HG02759 (cell line): ENCODE measurements at regions not wholly inside any gene's neighbourhood (a gene's known extent, or its start where the extent isn't known, plus 50 kb on each side); places are given as distances from the start of the nearest gene placed in this dataset.
"Not testable (repeated sequence)": the region's sequence is repeated elsewhere in the genome, so short reads cannot be mapped to it uniquely, and the experiment has no call there.

Source experiments
- ATAC-seq: cut with Tn5 transposase; IDR thresholded peaks from one replicate; pipeline ENCODE4 v1.9.1; 2021; ENCODE audit warnings: mild to moderate bottlenecking, moderate library complexity; ENCODE audit not compliant: unreplicated experiment

DNA sequence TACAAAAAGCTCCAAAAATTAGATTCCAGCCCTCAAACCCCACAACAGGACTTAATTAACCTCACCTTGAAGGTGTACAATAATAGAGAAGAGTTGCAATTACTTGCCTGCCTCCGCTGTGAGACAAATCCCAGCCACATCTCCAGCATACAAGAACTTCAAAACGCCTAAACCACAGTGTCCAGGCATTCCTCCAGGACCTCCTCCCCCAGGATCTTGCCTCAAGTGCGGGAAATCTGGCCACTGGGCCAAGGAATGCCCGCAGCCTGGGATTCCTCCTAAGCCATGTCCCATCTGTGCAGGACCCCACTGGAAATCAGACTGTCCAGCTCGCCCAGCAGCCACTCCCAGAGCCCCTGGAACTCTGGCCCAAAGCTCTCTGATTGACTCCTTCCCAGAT lies 101.3 kb upstream of the CCNG1 start:
- ATAC-seq = not testable (repeated sequence)

DNA sequence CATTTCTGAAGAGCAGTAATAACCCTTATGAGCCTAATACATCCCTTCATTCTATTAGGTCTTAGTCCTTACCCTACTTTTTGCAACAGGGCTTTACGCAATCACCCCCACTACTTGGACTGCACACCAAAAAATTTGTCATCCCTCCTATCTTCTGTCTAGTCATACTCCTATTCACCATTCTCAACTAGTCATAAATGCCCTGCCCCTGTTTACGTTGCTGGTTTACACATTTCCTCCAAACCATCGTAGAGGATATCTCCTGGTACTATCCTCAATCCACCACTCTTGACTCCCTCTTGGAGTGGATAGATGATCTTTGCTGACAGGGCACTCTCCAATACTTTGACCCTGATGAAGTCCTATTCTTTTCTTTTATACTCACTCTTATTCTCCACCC lies 98.2 kb upstream of the CCNG1 start:
- ATAC-seq = no peak

DNA sequence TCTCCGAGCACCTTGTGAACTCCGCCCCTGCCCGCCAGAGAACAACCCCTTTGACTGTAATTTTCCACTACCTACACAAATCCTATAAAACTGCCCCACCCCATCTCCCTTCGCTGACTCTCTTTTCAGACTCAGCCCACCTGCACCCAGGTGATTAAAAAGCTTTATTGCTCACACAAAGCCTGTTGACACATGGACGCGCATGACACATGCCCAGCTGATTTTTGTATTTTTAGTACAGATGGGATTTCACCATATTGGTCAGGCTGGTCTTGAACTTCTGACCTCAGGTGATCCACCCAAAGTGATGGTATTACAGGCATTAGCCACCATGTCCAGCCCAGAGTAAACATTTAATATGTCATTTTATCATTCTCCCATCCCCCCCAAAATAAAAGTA lies 97.0 kb upstream of the CCNG1 start:
- not testable (repeated sequence) for ATAC-seq

DNA sequence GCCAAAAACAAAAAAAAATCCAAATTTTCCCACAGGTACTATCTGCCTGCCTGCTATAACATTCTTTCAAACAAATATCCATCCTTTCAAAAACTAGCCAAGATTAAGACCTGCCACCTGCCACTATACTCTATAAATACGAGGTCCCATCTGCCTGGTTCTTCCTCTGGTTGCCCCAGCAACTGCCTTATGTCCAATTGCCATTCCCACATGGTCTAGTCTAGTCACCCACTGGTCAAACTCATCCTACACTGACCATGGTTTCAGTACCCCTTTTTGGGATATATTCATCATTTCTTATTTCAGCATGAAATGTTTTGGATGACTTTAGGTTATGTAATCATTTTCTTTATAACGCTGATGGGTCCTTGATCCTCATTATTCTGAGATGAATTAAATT lies 95.1 kb upstream of the CCNG1 start:
- no peak for ATAC-seq

DNA sequence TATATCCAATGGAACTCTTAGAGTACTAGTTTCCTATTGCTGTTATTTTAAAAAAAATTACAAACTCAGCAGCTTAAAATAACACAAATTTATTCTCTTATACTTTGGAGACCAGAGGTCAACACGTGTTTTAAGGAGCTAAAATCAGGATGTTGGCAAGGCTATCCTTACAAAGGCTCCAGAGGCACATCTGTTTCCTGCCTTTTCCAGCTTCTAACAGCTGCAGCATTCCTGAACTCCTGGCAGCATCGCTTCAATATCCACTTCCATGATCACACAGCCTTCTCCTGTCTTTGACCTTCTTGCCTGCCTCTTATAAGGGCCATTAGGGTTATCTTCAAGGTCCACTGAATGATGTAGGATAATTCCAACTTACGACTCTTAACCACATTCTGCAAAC lies 92.2 kb upstream of the CCNG1 start:
- no peak for ATAC-seq

DNA sequence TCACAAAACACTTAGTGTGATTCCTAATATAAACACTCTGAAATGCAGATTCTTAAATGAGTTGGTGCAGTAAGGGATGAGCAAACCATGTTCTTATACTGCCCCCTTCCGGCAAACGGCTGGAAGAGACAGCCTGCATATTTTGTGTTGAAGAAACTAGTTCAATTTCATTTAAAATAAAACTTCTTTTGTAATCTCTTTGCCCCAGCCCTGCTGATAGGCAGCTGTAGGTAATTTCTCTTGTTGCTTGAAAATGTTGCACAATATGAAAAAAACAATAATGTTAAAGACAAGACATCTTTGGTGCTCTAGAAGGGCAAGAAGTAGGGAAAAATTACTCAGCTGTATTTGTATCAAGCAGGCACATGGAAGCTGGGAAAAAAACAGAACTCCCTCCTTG lies 89.7 kb upstream of the CCNG1 start:
- ATAC-seq = peak; percentile 69

DNA sequence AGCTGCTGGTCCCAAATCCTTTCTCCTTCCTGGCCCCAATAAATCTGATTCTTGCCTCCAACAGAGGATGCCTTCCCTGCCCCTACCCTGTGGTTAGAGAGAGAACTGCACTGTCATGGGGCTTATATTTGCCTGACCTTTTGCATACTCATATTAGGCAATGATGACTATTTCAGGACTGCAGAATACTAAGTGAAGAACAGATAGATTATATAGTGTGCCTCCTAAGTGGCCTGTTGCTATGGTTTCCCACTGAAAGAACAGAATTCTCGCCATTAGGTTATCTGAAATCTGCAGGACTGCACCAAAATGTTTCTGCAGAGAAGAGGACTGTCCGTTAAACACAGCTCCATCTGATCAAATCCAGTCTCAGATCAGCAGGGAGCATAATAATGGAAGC lies 87.3 kb upstream of the CCNG1 start:
- ATAC-seq = no peak

DNA sequence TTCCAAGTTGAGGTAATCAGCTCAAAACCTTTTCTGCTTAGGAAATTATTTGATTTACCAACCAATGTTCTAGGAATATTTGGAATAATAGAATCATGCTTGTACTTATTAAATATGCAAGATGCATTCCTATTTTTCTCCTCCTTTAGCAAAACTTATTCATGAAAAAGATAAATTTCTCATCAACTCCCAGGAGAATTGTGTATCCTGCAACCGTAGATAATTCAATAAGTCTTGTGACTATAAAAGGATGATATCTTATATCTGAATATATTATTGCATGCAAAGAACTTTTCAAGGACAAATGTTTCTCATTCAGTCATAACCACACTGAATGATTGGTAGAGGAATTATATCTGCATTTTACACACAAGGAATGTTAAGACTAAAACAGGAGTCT lies 84.9 kb upstream of the CCNG1 start:
- ATAC-seq = no peak

DNA sequence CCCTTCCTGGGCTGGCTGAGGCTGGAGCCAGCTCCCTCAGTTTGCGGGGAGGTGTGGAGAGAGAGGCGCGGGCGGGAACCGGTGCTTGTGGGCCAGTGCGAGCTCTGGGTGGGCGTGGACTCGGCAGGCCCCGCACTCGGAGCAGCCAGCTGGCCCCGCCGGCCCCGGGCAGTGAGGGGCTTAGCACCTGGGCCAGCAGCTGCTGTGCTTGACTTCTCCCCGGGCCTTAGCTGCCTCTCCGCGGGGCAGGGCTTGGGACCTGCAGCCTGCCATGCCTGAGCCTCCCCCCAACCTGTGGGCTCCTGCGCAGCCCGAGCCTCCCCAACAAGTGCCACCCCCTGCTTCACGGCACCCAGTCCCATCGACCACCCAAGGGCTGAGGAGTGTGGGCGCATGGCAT lies 81.6 kb upstream of the CCNG1 start:
- not testable (repeated sequence) for ATAC-seq

DNA sequence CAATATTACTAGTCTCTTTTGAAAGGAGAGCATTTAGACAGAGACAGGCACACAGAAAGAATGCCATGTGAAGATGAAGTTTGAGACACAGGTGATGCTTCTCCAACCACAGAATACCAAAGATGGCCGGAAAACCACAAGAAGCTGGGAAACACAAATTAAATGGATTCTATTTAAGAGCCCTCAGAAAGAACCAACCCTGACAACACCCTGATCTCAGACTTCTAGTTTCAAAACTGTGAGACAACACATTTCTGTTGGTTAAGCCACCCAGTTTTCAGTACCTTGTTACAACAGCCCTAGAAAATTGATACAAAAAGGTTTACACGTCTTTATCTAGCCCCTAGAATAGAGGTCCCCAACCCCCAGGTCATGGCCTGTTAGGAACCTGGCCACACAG lies 79.8 kb upstream of the CCNG1 start:
- ATAC-seq = no peak

DNA sequence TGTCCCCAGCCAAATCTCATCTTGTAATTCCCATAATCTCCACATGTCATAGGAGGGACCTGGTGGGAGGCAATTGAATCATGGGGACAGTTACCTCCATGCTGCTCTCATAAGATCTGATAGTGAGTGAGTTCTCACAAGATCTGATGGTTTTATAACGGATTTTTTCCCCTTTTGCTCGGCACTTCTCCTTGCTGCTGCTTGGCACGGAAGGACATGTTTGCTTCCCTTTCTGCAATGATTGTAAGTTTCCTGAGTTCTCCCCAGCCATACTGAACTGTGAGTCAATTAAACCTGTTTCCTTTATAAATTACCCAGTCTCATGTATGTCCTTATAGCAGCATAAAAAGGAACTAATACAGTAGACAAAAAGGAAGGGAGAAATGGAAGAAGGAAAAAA lies 76.7 kb upstream of the CCNG1 start:
- no peak for ATAC-seq

DNA sequence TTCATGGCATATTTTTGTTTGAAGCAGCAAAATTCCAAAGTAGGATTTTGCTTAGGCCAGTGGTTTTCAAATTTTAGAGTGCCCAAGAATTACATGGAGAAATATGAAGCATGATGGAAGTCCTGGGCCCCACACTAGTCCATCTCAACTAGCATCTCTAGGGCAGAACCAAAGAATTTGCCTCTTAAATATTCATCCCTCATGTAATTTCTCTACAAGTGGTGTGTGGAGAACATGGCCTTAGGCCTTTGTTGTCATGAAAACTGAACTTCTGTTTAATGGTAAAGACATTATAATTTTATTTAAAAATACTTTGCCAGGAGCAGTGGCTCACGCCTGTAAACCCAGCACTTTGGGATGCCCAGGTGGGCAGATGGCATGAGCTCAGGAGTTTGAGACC lies 75.9 kb upstream of the CCNG1 start:
- ATAC-seq = no peak

DNA sequence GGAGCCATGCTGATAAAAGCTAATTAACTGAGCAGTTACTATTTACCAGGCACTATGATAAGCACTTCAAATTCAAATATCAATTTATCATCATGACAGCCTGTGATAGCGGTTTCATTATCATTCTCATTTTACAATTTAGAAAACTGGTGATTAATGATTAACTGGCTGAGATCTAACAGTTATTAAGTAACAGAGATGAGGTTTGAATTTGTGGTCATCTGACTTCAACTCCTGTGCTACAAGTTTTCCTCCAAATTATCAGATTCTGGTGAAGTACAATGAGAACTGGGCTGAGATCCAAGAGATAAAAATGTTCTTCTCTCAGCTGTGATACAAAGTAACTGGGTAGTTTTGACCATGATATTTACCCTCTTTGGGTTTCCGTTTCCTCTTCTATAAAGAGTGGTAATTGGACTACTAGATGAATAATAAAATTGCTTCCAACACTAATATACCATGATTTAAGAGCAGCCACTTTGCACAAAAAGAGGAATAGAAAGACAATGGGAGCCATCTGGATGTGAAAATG lies 74.5 kb upstream of the CCNG1 start:
- no peak for ATAC-seq

DNA sequence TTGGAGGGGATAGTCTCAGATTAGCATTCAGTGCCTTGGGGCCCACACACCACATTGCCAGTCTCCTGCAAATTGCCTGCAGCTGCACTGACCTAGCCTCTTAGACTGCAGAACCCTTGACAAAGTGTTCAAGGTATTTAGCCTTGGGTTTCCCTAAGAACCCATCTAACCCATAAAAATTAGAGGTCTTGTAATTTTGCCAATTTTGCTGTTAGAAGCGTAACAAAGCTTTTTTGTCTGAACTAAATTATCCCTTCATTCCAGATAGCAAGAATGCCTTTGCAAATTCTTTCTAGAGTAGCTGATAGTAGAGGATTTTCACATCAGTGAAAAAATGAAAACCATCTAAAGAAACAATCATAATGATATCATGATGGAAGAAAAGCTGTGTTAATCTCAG lies 74.0 kb upstream of the CCNG1 start:
- no peak for ATAC-seq

DNA sequence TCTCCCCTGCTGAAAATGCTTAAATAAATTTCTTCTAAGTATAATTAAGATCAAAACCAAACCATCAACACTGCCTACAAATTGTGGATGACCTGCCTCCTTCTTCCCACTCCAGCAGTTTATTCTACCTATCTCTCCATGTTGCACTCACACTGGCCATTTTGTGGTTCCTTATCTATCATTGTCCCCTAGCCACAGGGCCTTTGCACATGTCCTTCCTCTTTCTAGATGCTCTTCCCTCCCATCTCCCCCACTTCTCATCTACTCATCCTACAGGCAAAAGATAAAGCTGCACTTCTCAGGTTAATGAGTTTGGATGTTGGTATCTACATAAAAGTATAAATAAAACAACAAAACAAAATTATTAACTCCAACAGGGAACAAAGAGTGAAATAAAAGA lies 70.6 kb upstream of the CCNG1 start:
- ATAC-seq = no peak

DNA sequence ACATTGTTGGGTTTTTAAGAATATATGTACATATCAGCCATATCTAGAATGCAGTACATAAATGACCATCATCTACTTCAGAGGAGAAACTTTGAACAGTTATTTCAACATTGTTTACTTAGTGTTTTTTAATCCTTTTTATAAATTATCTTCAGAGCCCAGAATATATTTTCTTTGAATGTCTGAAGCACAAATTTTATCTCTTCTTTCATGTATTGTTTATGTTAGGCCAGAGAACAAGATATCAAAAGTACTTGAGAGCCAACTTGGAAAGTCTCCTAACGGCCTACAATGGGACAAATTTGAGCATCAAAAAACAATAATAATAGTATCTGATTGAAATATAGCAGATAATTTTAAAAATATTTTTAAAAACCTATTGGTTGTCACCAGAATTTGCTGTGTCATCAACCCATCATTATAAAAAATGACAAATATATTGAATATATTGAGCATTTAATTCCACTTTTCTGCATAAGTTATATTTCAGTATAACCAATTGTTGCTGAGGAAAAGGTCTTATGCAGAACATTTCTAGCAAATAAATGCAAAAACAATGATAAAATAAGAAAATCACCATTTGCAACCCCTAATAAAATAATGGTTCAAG lies 67.5 kb upstream of the CCNG1 start:
- no peak for ATAC-seq

DNA sequence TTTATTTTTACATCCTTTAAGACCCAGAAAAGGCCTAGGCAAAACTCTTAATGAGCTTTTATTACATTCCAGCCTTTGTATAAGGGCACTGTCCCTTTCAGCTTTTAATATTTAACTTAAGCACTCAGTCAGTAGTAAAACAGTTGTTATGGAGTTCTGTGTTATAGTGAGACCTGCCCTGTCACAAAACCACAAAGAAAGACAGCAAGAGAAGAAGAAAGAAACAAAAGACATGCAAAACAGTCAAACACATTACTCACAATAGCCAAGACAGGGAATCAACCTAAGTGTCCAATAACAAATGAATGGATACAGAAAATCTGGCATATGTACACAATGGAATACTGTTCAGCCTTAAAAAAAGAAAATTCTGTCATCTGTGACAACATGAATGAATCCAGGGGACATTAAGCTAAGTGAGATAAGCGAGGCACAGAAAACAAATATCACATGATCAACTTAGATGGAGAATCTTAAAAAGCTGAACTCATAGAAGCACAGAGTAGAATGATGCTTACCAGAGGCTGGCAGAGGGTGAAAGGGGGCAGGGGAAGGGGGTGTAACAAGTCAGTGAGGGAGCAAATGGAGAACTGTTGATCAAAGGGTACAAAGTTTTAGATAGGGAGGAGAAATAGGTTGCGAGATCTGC lies 63.8 kb upstream of the CCNG1 start:
- no peak for ATAC-seq

DNA sequence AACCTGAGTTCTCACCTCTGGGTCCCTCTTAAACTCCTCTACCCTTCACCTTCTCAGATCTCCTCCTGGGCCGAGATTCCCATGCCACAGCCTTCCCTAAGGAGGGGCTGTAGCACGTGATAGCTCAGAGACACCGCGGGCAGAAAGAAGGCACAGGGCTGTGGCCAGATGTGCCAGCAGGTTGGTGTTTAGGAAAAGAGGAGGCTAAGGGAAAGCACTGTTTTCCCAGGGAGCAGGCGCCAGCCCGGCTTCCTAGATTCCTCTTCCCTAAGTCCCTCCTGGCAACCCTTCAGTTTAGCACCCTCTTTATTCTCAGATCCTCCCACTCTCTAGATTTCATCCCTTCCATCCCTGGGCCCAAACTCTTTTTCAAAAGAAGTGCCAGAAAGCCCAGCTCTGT lies 59.4 kb upstream of the CCNG1 start:
- ATAC-seq = no peak

DNA sequence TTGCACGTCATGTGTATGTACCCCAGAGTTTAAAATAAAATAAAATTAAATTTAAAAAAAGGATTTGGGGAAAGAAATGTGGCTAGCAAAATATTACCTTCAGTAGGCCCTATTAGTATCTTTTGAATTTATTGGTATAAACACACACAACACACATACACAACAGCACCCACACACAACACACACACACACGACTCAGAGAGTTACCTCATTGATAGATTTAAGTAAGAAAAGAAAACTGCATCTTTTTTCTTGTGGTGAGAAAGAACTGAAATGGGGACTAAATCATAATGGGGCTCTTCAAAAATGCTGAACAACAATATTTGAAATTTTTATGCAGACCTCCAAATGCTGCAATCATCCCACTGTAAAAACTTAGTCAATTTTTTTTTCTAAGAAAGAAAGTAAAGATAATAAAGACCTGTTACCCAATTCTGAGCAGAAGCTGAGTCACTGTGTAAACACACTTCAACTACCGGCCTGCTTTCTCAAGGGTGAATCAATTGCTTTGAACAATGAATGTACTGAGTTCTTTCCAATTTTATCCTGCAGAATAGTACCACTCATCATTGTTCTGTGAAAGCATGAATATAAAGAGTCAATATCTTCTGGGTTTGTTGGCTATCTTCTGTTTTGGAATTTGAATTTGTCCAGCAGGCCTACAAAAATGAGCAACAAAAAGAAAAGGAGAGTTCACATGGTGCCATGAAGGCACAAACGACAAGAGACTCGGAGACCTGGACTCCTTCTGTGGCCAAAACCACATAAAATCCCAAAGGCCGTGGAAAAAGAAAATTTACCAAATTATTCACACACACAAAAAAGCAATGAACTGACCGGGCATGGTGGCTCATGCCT lies 57.9 kb upstream of the CCNG1 start:
- no peak for ATAC-seq

DNA sequence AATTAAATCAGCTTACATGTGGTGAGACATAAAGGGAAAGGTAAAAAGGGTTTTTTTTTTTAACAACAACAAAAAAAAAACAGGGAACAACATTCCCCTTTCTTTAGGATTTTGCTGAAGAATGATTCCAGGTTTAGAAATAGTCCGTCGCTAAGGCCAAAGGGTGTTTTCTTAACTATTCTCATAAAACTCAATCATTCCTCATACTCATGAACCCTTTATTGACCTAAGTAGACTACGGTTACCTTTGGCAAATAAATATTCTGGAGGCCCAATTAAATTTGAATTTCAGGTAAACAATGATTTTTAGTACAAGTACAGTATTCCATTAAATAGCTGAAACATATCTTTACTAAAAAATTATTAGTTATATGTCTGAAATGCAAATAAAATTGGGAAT lies 55.6 kb upstream of the CCNG1 start:
- ATAC-seq = no peak

DNA sequence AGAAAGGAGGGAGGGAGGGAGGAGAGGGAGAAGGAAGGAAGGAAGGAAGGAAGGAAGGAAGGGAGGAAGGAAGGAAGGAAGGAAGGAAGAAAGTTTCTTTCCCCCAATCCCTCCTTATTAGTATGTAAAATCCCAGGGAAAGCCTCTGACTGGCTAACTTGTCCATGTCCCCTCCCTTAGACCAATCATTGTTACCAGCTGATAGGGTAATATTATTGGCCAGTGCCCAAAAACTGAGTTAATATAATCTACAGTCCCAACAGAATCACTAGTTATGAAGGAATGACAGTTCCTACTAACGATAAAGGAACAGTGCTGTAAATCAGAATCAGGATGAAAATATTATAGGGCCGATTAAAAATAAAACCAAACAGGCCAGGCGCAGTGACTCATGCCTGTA lies 53.6 kb upstream of the CCNG1 start:
- ATAC-seq = no peak

DNA sequence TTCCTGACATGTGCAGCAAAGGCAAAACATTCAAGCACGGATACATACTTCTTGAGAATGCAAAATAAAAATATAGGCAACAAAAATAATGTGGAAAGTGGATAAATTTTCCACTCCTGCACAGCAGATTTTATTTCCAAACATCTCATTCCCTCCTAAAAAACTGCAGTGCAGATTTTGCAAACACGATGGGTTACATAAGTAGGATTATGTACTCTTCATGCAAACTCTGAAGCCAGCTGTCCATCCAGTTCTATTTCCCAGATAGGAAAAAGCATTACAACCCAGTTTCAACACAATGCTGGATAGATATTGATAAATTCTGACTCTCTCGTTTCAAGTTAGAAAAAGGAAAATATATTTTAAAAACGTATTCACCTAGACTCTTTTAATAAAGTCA lies 52.7 kb upstream of the CCNG1 start:
- ATAC-seq = no peak
